Stimulated activated CD4-positive, alpha-beta T cell treated with anti-CD3 and anti-CD28 coated beads, TNF-alpha, amount 100 ng/mL, for 48 hours (primary cell): ENCODE measurements at regions not wholly inside any gene's neighbourhood (a gene's known extent, or its start where the extent isn't known, plus 50 kb on each side); places are given as distances from the start of the nearest gene placed in this dataset.

ENCODE experiments used
- DNase-seq, 3 donors: peaks; one replicate each; pipeline ENCODE4 v3.0.0-alpha.2; 2020; ENCODE audit warnings: low read depth in 3 of 3

DNA sequence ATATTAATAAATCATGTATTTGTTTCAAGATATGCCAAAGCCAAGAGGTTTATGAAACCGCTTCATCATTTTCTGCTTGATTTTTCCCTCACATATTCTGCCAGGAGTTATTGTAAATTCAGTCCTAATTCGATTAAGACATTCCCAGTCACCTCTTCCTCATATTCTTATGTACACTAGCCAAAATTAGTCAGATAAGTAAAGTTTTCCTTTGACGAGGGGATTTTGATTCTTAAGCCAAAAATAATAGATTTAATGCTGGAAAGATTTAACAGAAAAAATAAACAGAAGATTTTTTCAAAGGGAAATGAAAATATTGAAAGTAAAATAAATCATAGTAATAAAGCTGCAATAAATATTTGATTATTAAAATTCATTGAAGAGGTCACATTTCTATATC lies 51.0 kb upstream of the VEGFC start:
- no peak for DNase-seq

DNA sequence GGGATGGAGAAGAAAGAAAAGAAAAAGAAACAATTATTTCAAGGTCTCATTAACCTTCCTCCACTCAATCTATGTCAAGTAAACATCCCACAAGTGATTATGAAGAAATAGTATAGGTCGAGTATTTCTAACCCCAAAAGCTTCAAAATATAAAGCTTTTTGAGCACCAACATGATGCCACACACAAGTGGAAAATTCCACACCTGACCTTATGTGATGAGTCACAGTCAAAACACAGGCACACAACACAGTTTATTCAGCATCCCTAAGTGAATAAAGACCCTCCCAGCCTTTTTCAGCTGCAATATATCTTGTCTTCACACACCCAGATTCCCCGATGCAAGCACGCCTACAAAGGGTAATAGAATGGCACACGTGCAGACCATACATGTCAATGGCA lies 51.7 kb upstream of the VEGFC start:
- no peak for DNase-seq

DNA sequence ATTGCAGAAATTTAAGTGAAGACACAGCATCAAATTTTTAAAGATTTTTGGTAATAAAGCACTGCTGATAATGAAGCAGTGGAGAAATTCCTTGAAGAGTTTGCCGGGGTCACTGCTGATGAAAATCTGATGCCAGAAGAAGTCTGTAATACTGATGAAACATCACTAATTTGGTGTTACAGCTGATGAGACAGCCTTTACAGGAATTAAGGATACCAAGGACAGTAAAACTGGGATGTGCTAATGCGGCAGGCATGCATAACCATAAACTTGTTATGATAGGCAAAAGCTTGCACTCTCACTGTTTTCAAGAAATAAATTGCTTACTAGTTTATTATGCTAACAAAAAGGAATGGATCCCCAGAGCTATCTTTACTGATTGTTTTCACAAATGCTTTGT lies 52.9 kb upstream of the VEGFC start:
- DNase-seq, result no peak

DNA sequence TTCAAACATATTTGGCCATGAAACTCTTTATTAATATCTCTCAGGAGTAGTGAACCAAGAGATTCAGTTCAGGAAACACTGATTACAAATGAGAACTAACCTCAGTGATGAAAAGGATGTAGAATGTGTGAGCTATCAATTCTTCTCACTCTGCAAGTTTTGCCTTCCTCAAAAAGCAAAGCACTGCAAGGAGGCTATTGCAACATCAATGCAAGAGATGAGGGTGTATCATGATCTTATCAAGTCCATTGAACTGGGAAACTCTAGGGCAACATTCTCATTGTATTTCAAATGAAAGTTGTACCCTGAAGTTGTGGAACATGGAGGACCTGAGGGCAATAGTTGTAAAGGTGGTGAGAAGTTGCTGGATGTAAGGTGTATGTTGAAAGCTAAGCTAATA lies 56.4 kb upstream of the VEGFC start:
- no peak for DNase-seq

DNA sequence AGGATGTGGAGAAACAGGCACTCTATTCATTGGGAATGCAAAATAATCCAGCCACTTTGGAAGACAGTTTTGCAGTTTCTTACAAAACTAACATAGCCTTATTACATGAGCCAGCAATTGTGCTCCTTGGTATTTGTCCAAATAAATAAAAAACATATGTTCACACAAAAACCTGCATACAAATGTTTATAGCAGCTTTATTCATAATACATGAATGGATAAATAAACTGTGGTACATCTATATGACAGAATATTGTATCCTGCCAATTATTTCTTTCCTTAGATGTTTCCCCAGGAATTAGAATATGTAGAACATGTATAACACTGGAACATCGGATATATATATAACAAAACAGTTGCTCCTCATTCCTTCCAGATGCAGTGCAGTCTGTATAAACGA lies 57.7 kb upstream of the VEGFC start:
- no peak for DNase-seq

DNA sequence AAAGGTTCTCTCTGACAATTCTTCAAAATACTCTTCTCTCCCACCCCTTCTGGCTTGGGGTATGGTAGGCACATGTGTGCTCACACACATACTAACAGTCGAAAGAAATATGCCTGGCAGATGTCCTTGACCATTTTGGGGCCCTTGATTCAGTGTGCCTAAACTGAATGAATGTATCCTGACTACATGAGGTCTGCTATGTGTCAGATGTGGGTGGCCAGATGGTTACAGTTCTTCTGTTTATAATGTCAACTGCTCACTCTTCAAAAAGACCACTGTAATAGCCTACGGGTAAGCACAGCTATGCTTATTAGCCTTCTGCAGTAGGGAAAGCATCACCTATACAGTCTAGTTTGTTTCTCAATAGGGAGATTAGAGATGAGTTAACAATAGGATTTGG lies 63.7 kb upstream of the VEGFC start:
- DNase-seq, result no peak

DNA sequence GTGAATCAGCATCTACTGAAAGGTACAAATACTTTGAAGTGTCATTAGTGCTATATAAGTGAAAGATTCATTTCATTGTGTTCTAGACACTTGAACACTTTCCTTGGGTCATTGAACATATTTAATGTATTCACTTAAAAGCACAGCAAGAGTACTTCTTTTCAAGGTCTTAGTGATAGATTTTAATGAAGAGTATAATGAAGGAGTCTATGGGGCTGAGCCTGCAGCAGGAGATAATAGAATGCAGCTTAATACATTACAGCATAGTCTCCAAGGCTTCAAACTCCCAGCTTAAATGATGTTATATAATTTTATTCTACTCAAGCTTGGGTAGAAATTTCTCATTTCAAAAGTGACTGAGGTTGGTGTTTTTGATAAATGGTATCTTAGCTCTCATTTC lies 66.1 kb upstream of the VEGFC start:
- no peak for DNase-seq

DNA sequence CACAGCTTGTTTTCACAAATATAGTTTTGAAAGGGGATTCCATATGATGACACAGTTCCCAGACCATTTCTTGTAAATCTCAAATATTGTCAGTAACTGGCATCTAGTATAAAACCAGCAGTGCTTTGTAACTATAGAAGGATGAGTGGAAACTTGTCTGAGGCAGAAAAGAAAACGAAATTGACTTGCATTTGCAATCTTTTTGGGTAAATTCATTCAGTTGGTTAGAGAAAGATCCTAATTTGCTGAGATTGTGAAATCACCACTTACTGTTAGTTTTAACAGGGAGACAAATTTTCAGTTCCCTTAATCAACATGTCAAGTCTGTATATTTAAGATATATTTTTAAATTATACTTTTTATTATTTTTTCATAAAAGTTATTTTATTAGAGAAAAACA lies 71.5 kb upstream of the VEGFC start:
- no peak for DNase-seq

DNA sequence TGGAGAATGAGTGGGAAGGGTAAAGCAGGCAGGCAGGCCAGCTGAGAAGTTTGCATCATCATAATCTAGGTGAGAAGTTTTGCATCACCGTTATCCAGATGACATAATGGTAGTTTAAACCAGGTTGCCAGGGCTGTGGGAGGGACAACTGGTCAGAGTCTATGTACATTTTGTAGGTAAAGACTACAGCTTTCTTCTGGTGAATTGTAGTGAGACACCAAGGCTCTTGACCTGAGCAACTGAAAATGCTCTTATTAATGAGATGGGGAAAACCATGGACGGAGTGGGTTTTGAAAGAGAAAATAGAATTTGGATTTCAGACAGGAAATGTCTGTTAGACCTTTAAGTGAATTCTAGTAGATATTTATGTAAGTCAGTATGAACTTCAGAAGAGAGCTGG lies 76.0 kb upstream of the VEGFC start:
- DNase-seq, result no peak

DNA sequence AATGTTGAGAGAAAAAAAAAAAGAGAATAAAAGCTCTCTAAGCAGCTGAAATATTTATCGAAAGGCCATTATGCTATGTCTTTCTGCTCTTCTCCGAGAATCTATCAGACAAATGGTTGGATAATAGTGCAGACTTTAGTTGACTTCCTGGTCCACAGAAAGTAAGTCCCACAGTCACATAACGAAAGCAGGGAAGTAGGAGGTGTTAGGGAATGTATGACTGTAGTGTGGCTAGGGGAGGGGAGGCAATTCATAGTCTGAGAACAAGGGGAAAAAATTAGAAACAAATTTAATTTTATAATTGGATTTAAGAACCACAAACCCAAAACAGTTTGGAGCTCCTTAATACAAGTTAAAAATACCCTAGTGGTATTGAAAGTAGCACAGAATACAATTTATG lies 79.7 kb upstream of the VEGFC start:
- DNase-seq, result no peak

DNA sequence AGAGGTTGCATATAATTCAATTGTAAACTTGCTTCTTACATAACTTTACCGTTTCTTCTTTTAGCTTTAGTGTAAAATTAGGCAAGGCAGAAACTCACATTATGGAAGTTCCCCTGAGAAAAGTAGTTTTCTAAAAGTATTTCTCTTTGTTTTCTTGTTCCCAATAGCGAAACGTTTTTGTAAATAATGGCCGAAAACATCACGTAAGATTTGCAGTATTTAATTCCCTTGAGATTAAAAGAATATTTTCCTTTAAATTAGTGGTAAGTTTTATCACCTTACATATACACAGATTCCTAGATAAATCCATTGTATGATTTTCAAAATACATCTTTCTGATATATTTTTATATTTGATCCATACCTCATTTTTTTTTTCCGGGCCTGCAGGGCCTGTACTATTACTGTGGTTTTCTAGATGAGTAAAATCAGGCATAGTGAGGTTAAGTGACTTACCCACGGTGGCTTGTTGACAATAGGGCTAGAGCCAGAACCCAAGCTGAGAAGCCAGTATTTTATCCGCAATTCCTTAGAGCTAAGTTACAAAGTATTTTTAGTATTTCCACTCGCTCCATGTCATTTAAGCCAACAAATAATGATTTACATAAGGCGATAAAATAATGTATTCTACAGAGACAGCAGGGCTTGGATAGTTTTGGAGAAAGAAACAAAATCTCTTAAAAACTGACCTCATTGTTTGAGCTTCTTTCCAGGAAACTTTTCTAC lies 82.2 kb upstream of the VEGFC start:
- DNase-seq, result no peak

DNA sequence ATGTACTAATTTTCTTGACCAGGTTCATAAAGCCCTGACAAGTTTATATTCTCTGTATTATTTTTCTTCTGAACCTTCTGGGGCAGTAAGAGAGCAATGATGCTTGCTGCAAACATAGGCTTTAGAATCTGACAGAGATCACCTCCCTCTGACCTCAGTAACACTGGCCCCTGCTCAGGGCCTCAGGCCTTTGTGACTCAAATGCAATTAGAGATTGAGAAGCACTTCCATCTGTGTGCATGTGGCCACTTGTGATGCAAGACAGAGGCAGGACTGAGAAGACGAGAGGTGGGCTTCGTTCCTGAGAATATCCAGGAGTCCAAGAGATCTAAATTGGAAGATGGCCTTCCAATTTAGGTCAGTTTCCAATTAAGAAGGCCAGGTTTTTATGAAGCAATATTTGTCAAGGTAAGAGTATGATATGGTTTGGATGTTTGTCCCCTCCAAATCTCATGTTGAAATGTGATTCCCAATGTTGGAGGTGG lies 82.8 kb upstream of the VEGFC start:
- no peak for DNase-seq

DNA sequence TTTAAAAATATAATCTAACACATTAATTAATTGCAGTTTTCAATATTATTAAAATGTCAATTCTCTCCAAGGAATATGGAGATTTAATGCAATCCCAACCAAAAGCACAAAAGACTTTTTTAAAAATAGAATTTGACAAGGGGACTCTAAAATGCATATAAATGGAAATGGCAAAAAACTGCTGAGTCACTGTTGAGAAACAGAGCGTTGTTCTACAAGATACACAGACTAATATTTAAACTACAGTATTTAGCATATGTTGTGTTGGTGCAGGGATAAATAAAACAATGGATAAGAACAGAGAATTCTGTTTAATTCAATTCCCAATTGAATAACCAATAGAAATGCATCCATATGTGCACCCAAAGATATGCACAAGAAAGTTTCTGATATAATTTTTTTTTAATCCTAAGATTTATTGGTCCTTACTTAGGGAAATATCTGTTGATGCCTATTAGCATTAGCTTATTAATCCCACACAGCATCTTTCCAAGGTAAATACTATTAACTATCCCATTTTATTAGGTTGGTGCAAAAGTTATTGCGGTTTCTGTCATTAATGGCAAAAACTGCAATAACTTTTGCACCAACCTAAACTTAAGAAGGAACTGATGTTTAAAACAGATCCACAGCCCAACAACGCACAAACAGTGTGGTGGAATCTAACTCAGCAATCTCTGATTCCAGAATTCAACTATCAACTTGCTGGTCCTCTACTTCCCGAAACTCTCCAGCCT lies 86.8 kb upstream of the VEGFC start:
- DNase-seq, result no peak

DNA sequence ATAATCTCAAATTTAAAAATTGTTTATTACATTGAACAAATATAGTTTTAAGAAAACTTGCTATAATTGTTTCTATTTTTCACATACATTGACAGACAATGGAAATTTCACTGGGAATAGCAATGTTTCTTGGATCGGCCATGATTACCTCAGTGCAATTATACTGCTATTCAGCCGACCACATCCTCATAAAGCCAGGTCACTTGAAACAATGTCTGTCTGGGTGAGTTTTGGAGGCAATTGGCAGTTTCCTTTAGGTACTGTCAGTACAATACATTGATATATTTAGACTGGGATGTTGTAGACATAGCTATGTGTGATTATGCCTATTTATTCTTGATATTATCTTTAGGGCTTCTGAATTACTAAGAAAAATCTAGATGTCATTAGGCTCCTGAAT lies 89.5 kb upstream of the VEGFC start:
- DNase-seq, result no peak

DNA sequence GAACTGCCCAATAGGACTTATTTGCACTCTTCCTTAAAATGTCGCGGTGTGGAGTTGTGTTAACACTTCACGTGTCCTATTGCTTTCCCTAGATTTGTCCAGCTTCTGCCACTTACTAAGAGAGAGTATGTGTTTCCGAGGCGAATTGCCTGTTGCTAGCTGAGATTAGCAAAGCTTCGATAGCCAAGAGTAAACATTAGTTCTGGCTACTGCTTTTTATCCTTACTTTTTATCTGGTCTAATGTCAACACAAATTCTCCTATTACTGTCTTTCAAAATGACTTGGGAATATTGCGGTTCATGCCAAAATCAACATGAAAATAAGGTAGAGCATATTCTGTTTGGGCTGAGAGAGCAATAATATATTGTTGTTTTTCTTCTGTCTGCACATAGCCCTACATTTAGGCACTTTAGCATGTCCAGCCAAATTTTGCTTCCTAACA lies 90.4 kb upstream of the VEGFC start:
- no peak for DNase-seq

DNA sequence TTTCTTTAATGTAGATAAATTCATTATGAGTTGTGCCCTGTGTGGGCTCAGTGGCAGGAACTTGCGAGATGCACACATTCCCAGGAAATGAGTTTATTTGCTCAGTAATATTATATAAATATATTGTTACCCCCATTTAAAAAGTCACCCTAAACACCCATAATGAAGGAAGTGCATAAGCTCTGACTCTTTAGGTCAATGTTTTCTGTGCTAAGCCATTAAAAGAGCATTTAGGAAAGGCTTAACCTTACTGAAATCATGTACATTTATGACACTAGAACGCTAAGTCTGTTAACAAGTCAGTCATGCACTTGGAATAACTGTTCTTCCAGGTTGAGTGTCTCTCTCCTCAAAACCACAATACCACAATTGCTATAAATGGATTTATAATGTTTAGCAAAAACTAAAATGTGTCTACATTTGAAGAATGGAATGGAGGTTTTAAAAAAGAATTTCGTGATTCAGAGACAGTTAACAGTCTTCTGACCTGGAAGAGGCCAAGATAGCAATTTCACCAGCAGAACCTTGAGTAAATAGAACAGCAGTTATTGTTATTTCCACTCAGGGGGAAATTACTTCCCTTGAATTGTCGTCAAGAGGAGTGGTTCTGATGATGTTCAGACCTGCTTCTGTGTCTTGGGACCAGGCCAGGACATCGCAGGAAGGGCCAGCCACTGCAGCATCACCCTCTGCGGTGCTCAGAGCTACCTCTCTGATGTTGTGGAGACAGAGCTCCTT lies 91.1 kb upstream of the VEGFC start:
- DNase-seq, result no peak

DNA sequence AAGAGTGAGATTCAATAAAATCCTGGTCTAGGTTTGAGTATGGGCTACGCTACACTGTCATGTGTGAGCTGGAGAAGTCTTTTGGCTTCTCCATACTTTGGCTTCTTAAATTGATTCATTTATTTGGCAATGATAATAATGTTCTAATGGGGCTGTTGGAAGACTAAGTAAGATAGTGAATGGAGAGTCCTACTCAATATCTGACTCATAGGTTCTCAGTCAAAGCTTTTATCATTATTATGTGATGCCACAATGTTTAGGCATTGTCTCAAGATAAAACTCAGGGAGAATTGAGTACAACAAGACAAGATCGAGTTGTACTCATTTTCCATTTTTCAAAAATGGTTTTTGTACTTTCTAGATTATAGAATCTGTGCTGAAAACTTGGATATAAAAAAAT lies 92.5 kb upstream of the VEGFC start:
- no peak for DNase-seq

DNA sequence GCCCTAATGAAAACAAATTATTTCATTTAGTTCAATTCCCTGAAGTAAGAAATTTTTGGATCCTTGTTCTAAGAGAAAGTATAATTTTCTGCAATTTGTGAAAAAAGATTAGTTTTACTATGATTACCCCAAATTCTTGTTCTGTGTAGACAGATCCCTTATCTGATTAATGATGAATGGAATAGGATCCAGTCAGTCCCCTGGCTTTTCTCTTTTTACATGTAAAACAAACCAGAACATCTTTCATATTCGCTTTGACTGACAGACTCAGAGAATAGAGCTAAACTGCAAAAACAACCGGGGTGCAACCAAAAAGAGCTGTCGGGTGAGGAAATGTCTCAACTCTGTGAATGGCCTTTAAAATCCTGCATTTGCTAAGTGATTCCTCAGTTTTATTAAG lies 93.4 kb upstream of the VEGFC start:
- no peak for DNase-seq

DNA sequence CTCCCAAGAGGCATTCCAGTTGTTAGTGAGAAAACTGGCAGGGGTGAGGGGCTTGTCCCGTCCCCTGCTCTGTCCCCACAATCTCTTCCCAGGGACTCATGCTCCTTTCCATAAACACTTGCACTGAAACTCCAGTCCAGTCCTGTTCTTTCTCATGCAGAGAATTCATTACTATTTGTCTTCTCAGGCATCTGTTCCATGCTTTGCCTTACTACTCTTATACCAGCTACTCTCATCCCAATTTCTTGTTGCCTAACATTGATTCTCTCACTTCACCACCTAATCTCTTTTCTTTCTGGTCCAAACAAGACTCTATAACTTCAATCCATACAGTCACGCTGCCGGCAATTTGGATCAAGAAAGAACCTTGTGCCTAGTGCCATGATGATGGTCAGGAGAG lies 97.1 kb upstream of the VEGFC start:
- no peak for DNase-seq

DNA sequence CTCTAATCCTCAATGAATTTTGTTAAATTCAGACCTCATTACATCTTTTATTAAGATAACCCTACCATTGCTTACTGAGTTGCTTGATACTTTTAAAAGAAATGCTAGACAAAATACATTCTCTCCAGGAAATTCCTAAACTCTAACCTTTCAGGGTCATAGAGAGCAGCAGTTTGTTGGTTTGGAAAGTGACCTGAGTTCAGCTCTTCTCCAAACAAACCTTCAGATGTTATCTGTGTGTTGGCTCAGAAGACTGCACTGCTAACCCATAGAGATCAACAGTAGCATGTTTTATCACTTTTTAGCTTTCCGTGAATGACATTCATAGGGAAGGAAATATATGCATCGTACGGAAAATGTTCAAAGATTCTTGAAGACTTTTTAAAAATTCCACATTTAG lies 101.8 kb upstream of the VEGFC start:
- no peak for DNase-seq

DNA sequence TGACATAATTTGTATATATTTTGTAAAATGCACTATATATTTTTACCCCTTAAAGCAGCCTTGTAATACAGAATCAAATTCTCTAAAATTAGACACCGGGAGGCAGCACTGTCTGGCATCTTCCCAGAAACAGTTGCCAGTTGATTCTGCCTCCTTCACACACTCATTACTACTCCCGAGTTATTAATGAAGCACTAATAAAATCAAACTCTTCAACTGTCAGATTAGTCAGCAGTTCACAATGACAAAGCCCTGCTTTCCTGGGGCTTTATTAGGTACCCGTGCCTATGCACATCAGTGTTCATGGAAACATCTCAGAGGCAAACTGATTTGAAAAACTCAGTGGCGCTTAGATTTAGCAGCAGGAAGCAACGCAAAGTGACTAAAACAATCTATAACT lies 103.5 kb upstream of the VEGFC start:
- no peak for DNase-seq

DNA sequence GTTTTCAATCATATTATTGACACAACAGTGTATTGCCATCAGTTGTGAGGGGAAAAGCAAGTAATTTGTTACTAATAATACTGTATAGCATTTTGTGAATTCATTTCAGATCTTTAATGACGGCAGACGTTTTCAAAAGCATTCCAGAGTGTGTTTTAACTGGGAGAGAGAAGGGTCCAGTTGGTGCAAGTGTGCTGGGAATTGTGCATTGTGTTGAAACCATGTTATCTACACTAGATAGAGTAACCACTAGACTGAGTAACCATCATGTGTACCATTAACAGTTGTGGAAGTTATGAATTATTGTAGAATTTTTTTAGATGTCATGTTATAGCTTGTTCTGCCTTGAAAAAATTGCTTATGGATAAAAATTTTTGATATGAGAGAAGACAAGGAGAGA lies 104.5 kb upstream of the VEGFC start:
- DNase-seq, result no peak

DNA sequence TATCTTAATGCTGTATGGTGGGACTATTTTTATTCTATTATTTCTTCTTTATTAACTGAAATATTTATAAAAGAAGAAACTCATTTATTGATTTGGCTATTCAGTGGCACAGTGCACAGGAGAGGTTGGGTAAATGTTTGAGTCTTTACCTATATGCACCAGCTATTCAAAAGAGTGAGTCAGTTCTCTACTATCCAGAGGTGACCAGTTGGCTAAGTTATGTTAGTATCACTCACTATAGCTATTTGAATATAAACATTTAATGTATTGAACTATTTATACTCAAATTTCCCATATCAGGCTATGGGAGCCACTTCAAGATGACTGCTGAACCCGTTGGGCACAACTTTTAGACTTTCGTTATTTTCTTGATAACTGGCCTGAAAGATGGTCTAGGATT lies 106.1 kb upstream of the VEGFC start:
- no peak for DNase-seq
